ENCODE measurements at regions not wholly inside any gene's neighbourhood (a gene's known extent, or its start where the extent isn't known, plus 50 kb on each side); places are given as distances from the start of the nearest gene placed in this dataset.

DNA sequence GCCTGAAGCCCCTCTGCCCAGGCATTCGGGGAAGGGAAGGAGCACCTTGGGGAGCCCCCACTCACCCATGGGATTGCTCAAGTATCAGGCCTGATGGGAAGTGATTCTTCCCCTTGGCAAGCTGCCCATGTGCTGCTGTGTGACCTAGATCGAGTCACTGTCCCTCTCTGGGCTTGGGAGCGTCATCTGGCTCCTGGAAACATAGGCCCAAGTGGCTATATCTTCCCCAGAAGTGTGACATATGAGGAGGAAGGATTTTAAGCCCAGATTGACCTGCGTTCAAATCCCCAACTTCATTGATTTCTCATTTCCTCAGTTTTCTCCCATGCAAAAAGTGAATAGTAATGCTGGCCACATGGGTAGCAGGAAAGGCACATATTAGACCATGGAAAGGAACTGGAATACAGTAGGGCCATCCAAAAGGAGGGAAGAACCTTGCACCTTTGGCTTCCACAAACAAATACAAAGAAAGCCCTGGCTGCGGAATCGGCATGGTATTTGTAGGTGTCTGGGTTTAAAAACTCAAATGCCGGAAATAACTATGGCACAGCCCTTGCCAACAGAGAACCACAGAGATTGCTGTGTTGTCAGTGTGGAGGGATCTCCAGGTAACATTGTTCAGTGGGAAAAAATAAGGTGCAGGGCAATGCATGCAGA, 169.5 kb upstream of the ZMIZ1 start:
- no peak for DNase-seq

DNA sequence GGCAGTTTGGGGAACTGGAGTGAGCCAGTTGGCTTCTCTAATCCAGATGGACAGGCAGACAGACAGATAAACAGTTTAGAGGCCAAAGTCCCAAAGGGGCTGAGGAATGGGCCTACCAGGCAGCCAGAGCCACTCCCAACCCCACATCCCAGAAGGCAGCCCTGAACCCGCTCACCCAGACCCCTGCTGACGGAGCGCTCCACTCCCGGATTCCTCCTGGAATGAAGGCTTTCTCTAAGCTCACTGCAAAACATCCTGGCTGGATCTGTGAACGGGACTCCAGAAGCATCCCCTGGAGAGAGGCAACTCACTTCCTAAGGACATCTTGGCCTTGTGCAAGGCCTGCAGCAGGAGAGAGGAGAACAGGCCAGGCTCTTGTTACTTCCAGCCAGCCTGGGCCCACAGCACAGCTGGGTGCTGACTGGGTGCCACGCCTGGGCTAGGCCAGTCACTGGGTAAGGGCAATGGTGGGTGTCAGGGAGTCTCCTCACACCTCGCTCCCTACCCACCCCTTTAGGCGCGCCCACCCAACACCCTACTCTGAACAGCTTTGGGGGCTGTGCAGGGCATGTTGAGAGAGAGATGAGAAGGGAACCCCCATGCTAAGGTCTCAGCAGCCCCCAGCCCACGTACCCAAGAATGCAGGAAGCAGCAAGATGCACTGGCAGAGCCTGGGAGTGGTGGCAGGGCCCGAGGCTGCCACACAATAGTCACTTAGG, 168.6 kb upstream of the ZMIZ1 start:
- no peak for DNase-seq

DNA sequence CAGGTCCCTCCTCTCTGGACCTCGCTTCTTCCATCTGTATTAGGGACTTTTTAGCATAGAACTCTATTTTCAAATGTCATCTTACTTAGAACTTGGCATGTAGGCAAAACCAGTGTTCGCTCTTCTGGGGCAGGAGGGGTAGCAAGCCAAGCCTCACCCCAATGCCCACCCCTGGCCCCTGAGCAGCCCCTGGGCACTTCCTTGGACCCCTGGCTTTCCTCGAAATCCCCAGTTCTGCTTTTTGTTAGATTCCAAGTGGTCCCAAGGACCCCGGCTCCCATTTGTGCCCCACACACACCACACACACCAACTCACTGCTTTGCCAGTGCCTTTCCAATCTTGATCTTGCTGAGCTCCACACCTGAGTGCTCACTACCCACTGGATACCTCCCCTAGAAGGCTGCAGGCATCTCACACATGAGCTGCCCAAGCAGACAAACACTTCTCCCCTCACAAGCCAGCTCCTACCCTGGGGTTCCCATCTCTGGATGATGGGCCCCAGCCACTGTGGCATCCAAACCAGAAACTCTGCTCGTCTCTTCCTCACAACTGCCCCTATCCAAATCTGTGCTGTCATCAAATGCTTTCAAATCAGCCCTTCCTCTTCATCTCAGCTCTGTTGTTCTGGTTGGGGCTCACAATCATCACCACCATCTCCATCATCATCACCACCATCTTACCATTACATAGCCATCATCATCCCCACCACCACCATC, 167.9 kb upstream of the ZMIZ1 start:
- DNase-seq = no peak

DNA sequence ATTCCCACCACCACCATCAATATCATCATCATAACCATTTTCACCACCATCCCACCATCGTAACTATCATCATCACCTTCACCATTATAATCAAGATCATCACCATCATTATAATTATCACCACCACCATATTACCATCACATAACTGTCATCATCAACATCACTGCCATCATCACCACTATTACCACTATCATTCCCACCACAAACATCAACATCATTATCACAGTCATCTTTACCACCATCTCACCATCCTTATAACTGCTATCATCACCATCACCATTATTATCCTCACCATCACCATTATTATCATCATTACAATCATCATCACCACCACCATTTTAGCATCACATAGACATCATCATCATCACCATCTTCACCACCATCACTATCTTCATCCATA, 167.1 kb upstream of the ZMIZ1 start:
- DNase-seq = no peak

DNA sequence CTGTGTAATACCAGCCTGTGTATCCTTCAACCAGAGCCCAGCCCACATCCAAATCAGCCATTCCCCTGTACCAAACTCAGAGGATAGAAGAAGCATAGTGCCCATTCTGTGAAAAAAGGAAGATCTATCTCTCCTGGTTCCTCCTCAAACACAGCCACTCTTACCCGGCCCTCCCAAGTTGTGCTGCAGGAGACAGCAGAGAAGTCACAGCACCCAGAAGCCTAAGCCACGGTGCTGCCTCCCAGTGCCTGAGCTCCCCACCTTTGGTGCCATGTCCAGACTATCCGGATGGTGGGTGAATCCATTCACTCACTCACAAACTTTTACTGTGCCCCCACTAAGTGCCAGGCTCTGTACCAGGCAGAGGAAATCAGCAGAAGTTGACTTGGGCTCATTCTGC, 166.0 kb upstream of the ZMIZ1 start:
- DNase-seq = no peak

DNA sequence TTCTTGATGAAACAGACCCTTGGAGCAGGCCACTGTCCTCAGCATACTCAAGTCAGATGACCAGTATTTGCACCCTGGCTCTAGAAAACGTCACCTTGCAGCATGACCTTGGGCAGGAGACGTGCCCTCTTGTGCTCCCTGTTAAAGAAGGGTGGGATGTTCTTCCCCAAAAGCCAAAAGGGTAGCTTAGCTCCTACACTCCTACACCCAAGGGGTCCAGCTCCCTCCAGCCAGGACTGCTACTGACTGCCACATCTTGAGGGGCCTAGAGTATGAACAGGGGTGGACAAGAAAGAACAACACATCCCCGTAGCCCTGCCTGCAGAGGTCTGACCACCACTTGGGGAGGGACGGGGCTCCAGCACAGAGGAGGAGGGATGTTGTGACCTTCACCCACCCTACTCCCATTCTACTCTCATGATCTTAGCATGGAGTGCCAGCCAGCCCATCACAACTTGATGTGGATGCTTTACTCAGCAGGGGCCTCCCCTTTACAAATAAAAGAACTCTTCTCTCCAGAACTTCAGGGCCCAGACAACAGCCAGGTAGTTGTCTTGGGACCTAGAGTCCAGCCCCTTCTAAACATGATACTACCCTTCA, 165.3 kb upstream of the ZMIZ1 start:
- DNase-seq = no peak

DNA sequence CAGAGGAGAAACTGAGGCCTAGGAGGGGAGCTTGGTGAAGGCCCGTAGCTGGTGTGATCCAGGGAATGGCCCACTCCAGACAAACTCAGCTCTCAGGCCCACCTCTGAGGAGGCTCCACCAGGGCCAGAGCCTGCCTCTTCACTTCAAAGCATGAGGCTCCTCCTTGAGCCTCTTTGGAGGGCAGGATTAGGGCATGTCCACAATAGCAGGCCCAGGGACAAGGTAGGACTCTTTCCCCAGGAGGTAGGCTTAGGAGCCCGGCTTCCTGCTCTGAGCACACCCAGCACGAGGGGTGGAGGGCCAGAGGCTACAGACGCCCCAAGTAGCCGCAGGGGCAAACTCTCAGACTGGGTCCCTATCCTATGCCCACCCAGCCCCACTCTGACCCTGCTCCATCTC, 164.6 kb upstream of the ZMIZ1 start:
- DNase-seq = no peak

DNA sequence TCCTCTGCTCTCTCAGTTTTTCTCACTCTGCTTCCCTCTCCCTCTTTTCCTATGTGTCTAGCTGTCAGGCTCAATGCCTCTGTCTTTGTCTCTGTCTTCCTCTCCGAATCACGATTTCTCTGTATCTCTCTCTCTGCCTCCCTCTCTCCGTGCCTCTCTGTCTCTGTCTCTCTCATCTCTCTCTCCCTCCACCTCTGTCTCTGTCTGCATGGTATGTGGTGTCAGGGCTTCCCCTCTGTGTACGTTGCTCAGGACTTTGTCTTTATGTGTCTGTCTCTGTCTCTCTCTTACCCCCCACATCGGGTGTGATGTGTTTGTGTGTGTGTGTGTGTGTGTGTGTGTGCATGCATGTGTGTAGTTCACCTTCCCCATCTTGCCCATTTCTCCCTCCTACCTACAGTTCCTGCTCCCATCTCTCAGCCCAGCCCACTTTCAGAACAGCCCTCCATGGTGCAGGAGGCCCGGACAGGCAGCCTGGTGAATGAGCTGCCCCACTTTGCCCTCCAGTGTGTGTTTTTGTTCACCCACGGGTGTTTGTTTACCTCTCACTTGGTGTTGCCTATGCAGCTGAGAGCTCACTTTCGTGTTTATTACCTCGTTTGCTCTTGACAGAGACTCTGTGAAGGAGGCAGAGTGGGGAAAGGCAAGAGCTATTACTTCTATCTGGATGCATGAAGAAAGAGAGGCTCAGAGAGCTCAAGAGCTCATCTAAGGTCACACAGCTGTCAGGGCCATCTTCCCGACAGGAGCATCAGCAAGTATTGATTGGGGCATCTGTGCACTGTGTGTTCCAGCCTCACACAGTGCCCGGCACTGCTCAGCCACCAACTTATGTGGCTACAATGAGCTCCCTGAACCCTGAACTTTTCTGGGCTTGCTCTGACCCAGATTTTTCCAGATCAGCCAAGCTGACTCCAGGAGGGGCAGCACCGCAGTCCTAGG, 163.5 kb upstream of the ZMIZ1 start:
- no peak for DNase-seq

DNA sequence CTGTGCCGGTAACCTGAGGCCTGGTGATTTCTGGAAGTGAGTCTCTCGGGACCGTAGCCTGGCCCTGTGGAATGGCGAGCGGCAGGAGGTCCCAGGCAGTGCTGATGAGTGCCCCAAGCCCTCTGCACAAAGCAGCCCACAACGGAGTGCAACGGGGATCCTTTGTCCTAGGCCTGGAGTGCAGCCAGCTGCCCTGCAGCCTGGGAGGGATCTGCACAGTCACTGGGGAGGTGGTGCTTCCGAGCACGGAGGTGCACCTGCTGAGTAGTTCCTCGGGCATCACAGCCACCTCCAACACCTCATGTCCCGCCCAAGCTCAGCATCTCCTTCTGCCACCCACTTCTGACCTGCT, 162.8 kb upstream of the ZMIZ1 start:
- DNase-seq = no peak

- no peak for DNase-seq
Observed at GRCh38 chr10:78906734-78907390, 161.9 kb upstream of the ZMIZ1 start.

DNA sequence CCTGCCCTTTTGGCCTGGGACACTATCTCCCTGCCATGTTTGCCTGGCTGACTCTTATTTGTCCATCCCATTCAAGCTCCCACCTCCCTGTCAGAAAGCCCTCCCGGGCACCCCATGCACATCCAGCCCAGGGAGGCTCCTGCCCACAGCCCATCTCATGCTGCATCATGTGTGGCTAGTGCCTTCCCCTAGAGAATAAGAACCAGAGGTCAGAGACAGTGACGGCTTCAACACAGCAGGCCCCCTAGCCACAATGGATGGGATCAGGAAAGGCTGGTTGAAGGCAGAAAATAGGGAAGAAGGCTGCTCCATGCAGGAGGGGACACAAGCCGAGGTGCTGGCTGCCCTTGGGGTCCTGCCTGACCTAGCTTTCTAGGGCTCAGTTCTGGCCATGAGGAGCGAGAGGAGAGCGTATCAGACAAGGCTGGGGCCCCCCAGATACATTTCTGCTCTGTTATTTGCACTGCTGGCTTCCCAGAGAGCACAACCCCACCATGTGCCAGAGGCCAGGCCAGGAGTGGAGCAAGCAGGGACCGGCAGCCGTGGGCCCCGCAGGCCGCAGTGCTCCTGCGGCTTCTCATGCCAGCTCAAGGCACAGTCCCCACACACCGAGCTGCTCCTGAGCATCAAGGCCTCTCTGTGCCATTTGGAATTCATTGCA, 161.1 kb upstream of the ZMIZ1 start:
- DNase-seq = no peak

DNA sequence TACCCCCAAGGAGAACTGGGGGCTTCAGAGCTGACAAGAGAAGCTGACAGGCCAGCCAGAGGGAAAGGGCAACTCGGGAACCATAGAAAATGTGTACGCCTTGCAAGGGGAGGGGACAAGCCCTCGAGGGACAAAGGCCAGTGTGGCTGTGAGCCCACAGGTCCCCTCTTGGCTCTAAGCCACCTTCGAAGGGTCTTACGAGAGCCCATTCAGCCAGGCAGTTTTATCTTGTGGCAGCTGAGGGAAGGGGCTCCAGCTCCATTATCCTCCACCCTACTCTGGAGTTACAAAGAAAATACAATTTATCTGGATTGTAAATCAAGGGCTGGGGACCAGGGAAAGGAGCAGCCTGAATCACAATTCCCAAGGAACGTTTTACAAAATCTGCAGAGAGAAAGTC, 159.5 kb upstream of the ZMIZ1 start:
- DNase-seq = no peak

DNA sequence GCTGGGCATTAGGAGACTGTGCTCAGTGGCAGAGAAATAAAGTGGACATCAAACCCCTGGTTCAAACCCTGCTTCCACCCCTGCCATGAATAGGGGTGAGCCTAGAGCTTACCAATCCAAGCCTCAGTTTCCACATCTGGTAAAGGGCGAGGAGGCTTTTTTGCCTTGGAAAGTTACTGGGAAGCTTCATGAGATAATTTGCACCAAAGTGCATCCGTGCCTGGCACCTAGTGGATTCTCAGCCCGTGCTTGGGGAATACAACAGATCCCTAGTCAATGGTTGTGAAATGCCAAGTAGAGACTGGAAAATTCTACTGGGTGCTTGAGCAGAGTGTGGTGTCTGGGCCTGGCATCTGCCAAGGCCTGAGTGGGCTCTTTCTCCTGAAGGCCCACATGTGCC, 158.7 kb upstream of the ZMIZ1 start:
- no peak for DNase-seq

- DNase-seq = no peak
Observed at GRCh38 chr10:78910476-78910875, 158.3 kb upstream of the ZMIZ1 start.

DNA sequence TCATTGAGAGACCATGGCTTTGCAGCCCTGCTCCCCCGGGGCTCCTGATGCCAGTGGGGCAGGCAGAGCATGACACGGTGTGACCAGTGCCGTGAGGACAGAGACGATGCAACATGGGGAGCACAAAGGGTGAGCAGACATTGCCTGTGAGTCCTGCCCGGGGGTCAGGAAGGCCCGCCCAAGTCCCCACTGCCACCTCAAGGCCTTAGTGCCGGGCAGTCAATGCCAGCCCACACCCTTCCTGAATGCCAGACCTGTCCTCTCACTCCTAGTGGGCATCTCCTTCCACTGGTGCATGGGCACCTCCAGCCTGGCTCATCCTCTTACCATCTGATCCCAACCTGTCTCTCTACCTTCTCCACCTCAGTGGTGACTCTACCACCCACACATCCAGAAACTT, 157.9 kb upstream of the ZMIZ1 start:
- DNase-seq = no peak

- no peak for DNase-seq
Observed at GRCh38 chr10:78911533-78912340, 157.0 kb upstream of the ZMIZ1 start.

DNA sequence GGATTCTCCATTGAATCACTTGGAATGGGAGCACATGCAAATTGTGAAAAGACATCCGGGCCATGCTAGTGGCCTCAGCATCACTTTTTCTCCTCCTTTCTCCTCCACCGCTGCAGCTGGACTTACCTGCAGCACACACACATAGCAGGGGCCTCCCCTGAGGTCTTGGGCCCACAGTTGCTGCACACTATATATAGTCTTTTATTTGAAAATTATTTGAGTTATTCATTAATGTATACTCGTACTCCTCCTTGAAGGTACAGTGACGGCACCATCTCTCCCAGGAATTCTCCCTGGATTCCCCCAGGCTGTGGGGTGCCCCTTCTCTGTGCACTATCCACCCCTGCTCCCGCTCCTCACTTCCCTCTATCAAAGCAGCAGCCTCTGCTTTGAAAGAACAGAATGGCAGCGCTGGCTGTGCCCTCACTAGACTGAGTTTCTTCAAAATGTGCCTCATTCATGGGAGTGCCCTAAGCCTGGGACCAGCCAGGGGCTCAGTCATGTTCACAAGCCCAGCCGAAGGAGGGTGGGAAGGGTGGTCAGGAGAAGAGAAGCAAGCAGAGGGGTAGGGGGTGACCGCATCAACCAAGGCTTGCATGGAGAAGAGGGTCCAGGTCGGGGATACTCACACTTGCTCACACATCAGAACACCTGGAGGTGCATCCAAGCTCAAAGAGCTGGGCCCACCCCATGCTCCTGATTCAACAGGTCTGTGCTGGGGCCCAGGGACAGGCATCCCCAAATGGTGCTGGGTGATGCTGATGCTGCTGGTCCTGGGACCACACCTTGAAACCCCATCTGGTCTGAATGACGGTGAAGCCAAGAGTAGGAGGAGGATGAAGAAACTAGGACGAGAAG, 156.2 kb upstream of the ZMIZ1 start:
- DNase-seq = no peak

GRCh38 chr10:78913219-78914059, 155.3 kb upstream of the ZMIZ1 start:
- DNase-seq = no peak

- DNase-seq = no peak
Observed at GRCh38 chr10:78914060-78914378, 154.7 kb upstream of the ZMIZ1 start.
